Globus pallidus (tissue), 1 donor: ENCODE measurements at regions not wholly inside any gene's neighbourhood (a gene's known extent, or its start where the extent isn't known, plus 50 kb on each side); places are given as distances from the start of the nearest gene placed in this dataset.
"Not testable (repeated sequence)": the region's sequence is repeated elsewhere in the genome, so short reads cannot be mapped to it uniquely, and the experiment has no call there.

Source experiments
- DNase-seq: peaks from one replicate; pipeline ENCODE4 v3.0.0-alpha.2; 2015; ENCODE audit warnings: low spot score

GRCh38 chr14:97074456-97074855, 277.3 kb downstream of the VRK1 start:
- no peak for DNase-seq

DNA sequence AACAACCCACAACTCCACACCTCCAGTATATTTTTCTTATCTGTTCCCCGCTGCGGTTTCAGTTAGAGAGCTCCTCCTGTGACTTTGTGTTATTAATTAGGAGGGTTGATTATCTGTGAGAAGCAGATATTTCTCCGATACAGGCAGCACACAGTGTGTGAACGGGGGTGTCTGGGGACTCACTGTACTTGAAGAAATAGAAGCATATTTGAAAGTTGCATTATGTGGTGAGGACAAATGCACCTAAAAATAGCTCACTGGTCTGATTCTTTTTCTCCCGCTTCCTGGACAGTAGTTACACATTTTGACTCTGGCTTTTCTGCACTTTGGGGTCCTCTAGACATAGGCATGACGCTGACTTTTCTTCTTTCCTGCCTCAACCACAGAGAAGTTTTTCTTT, 277.7 kb downstream of the VRK1 start:
- DNase-seq, result no peak

DNA sequence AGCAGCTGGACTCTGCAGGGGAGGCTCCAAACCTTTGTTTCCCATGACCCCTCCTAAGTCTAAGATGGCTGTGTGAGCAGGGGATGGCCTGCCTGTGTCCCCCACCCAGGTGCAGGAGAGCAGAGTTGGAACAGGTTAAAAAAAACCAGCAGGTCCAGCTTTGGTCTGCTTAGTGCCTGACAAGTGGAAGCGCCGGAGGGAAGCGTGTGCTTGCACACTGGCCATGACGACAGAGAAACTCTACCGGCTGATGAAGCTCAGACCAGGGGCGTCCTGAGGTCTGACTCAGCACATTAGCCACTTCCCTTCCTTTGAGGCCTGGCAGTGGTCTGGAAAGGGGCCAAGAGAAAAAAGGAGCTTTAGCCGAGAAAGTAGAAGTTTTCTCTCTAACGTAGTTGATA, 280.1 kb downstream of the VRK1 start:
- peak; percentile 63 for DNase-seq

DNA sequence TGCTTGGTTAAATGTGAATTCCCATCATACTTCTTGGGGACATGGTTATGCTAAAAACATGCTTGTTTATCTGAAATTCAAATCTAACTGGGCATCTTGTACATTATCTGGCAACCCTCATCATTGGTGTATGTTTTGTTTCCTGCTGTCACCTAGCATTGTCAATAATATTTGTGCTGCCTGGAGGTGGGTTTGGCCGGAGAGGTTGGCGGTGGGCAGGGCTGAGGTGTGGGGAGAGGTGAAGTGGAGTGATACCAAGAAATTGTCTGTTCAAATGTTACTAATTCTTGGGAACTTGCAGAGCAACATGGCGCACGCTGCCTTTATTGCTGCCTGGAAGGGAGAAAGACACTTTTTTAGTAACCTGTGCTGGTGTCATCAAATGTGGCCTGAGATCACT, 280.5 kb downstream of the VRK1 start:
- no peak for DNase-seq

DNA sequence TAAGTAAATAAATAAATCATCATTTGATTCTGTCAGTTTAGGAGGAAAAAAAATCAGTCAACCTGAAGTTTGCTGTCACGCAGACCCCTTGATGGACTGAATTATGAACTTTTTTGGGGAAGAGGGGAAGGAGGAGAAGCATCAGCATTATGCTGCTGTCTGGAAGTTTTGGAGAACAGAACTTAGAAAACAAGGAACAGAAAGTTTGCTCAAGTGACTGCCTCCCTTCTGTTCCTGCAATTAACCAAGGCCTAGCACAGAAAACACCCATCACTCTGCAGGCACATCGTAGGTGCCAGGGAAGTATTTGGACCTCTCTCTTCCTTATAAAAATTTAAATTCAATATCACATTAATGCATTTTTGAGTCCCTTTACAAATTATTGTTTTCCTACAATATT, 283.8 kb downstream of the VRK1 start:
- DNase-seq, result peak; percentile 35

- DNase-seq, result no peak
Measured at GRCh38 chr14:97095269-97095668, 298.1 kb downstream of the VRK1 start.

DNA sequence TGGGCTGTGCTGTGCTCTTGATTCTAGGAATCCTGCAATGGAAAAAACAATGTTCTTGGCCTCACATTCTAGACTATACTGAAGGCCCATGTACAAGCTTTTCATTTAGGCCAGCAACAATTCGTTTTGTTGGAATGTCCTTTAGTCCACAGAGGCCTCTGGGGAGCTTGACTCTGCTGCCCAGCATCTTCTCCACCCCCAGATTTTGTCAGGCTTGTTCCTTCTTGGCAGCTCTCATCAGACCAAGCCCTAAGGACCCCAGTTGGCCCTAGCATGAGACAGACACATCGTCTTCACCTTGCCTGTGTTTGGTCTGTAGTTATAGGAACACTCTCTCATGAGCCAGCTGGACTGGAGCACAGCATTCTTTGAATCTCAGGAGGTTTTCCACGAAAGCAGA, 300.1 kb downstream of the VRK1 start:
- no peak for DNase-seq

- DNase-seq, result no peak
Measured at GRCh38 chr14:97100306-97100705, 303.1 kb downstream of the VRK1 start.

GRCh38 chr14:97101561-97101960, 304.4 kb downstream of the VRK1 start:
- DNase-seq, result no peak

- DNase-seq, result no peak
Measured at GRCh38 chr14:97104029-97104428, 306.8 kb downstream of the VRK1 start.

GRCh38 chr14:97106166-97106565, 309.0 kb downstream of the VRK1 start:
- no peak for DNase-seq

- DNase-seq, result no peak
Measured at GRCh38 chr14:97106609-97107008, 309.4 kb downstream of the VRK1 start.

DNA sequence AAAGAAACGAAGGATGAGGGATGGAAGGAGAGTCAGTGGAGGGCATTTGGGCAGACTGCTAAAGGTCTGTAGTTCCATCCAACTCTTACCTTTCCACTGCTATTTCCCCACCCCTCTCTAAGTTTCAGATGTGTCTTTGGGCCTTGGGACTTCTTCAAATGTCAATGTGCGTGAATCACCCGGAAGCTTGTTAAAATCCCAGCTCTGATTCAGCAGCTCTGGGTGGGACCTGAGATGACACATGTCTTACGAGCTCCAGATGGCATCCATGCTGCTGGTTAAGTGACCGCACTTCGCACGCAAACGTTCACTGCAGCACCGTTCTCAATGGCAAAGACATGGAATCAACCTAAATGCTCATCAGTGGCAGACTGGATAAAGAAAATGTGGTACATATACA, 309.9 kb downstream of the VRK1 start:
- DNase-seq, result no peak

GRCh38 chr14:97107760-97108159, 310.6 kb downstream of the VRK1 start:
- no peak for DNase-seq

DNA sequence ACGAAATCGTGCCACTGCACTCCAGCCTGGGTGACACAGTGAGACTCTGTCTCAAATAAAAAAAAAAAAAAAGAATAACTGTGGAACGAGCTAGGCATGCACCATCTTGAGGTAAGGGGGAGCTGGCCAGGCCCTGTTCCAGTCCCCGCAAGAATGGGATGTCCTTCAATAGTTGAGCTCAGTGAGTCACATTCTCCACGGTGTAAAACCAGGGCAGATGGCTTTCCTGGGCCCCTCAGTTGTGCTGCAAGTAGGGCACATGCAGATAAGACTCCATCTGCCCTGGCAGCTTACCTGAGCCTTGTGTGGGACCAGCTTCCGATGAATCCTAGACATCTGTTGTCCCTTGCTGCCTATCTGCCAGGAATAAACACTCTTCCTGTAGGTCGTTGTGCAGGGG, 312.1 kb downstream of the VRK1 start:
- DNase-seq, result no peak

DNA sequence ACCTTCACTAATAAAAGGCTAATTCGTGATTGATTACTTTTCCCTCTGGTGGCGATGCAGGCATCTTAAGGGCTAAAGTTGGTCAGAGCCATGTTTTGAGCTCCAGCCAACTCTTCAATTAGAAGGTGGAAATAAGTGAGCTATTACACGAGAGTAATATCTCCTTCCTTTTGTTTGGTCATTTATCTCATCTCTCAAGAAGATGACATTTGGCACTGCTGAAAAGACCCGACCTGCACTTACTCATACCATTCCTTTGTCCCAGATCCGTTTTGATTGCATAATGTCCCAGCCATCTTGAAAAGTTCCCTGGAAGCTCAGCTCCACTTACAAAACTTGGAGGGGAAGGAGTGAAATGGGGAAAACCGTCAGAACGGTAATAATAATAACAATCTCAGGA, 316.2 kb downstream of the VRK1 start:
- DNase-seq, result no peak

DNA sequence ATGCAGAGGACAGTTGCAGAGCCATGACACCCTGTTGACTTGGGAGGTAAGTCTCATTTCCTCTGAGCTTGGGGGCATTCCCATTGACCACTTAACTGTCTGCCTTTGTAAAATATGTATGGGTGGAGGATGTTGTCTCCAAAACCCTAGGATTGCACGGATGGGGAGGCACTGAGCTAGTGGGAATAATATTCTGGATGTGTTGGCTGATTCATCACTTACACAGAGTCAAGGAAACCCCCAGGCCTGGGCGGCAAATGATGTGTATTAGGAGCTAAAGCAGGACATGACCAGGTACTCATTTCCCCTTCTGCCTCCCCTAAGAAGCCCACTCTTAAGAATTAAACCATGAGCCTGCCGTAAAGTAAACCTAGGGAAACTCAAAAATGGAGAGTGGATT, 319.4 kb downstream of the VRK1 start:
- DNase-seq, result no peak

GRCh38 chr14:97117693-97118092, 320.5 kb downstream of the VRK1 start:
- DNase-seq, result no peak

- no peak for DNase-seq
Measured at GRCh38 chr14:97120204-97120603, 323.0 kb downstream of the VRK1 start.

DNA sequence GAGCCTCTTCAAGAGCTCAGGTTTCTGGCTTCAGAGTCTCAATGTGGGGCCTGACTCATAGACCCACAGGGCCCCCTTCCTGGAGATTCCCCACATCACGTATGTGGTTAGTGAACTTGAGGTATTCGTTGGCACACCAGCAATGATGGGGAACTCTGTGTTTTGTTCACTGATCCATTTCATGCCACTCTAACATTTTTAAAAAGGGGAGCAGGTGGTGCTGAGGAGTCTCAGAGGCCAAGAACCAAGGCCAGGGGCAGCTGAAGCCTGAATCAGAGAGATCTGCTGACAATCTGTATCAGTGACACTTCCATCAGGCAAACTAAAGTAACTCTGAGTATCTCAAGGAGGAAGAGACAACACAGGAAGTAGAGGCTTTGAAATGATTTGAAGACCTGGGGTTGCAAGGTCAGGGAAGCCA, 323.4 kb downstream of the VRK1 start:
- DNase-seq, result no peak

DNA sequence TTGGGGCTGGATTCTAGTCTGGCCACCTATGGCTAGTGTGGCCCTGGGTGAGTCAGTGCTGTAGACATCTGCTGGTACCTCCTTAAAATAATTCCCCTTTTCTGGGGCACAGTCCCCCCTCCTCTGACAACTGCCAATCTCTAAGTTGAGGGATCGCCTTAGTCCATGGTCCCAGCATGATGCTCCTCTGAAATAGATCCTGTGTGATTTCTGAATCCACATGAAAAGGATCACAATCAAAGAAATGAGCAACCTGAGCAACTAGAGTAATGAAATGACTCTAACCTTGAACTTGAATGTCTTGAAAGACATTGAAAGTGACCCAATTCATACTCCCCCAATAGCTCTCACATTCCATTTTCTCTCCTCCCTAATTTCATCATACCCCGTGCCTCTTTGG, 332.5 kb downstream of the VRK1 start:
- DNase-seq, result no peak

DNA sequence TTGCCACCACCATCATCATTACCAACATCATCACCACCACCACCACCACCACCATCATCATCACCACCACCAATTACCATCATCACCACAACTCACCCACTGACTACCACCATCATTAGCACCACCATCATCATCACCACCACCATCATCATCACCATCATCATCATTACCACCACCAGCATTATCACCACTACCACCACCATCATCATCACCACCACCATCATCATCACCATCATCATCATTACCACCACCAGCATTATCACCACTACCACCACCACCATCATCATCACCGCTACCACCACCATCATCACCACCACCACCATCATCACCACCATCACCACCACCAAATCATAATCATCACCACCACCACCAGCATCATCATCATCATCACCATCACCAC, 338.7 kb downstream of the VRK1 start:
- DNase-seq, result not testable (repeated sequence)

GRCh38 chr14:97137705-97138104, 340.5 kb downstream of the VRK1 start:
- DNase-seq, result no peak

DNA sequence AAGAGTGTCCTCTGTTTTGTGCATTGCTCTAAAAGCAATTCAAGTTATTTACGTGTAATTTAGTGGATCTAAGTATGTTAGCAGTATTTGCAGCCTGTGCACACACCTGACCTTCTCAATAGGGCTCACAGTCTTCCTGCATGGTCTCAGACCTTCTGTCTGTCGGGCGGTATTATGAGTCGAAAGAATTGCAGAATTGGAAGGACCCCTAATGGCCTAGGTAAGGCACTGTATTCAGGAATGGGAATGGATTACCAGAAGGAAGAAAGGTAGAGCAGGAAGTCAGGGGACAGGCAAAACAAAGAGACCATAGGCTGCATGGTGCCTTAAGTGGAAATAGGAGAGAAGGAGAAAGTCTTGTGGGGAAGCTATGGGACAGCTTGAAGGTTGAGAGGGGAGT, 341.6 kb downstream of the VRK1 start:
- no peak for DNase-seq

DNA sequence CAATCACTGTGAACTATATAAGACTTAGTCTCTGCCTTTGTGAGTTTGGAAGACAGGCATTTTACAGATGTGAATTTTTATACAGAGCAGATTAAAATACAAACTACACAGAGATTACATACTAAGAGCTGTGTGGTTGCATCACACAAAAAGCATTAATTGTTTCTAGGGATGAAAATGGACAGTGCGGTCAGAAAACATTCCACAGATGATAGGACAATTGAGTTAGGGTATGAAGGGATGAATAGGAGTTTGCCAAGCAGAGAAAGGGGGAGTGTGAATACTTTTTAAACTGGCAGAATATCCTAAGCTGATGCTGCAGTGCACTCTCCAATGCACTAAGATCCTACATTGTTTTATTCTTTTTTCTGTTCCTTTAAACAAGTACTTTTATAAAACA, 345.8 kb downstream of the VRK1 start:
- no peak for DNase-seq
